ENCODE measurements at regions not wholly inside any gene's neighbourhood (a gene's known extent, or its start where the extent isn't known, plus 50 kb on each side); places are given as distances from the start of the nearest gene placed in this dataset.

DNA sequence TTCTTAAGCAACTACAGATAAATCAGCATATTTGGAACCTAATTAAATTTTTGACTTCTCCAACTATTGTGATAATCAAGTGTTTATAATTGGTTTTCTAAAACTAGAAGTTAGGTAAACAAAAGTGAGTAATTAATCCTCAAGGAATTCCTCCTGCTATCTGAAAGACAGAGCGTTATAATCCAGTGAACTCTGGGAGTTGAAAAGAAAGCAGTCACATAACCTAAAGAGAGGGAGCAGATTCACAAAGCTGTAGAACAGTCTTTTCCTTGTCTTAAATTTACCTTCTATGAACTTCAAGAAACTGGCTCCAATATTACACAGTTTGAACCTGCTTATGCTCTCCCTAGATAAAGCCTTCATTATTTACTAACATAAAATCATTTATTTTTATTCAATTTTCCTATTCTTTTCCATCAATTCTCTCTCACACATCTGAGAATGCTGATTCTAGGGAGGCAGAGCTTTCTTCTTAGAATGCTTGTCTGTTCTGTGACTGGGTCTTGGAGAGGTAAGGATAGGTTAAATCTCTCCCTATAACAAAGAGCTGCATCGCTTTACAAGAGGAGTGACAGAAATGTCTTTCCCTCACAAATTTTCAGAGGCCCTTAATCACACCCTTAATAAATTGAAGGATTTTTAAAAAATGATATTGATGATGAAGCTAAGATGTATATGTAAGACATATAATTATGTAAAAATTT is 132.8 kb downstream of the TUSC7 start:
- TF ChIP-seq, protein P1, sequence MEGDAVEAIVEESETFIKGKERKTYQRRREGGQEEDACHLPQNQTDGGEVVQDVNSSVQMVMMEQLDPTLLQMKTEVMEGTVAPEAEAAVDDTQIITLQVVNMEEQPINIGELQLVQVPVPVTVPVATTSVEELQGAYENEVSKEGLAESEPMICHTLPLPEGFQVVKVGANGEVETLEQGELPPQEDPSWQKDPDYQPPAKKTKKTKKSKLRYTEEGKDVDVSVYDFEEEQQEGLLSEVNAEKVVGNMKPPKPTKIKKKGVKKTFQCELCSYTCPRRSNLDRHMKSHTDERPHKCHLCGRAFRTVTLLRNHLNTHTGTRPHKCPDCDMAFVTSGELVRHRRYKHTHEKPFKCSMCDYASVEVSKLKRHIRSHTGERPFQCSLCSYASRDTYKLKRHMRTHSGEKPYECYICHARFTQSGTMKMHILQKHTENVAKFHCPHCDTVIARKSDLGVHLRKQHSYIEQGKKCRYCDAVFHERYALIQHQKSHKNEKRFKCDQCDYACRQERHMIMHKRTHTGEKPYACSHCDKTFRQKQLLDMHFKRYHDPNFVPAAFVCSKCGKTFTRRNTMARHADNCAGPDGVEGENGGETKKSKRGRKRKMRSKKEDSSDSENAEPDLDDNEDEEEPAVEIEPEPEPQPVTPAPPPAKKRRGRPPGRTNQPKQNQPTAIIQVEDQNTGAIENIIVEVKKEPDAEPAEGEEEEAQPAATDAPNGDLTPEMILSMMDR (IDR thresholded peaks at IDR 0.05; ENCODE audit: borderline replicate concordance, extremely low read depth, low read length, poor library complexity, severe bottlenecking): no peak
- TF ChIP-seq EZH2 (IDR thresholded peaks at IDR 0.05; ENCODE audit: borderline replicate concordance, low read depth, low read length, severe bottlenecking): no peak
